Keratinocyte (primary cell): ENCODE measurements at regions not wholly inside any gene's neighbourhood (a gene's known extent, or its start where the extent isn't known, plus 50 kb on each side); places are given as distances from the start of the nearest gene placed in this dataset.

Source experiments
- DNase-seq: peaks from one replicate; pipeline ENCODE4 v3.0.0-alpha.2; 2011; ENCODE audit warnings: low read depth, missing footprints, low spot score
- FAIRE-seq: peaks from 2 replicates; lab custom pipeline; 2011; peaks lifted over from hg19 to GRCh38; lab: Jason Lieb, UNC
- H2AFZ ChIP-seq: 2 replicates; pipeline ENCODE4 v1.6.0; 2012; ENCODE audit warnings: low read length, control low read depth, inconsistent platforms; ENCODE audit not compliant: control insufficient read depth
- H3K27ac ChIP-seq: 2 replicates; pipeline ENCODE4 v1.5.1; 2011; ENCODE audit warnings: low read length; ENCODE audit not compliant: control insufficient read depth, insufficient read depth
- H3K27me3 ChIP-seq: 3 replicates; pipeline ENCODE4 v1.6.0; 2011; ENCODE audit warnings: low read length; ENCODE audit not compliant: control insufficient read depth, insufficient read depth; ENCODE audit errors: extremely low read depth
- H3K36me3 ChIP-seq, 2 experiments: 2 replicates in 1 of 2; 3 replicates in 1 of 2; pipeline ENCODE4 v1.5.1; 2011; ENCODE audit warnings: low read length in 2 of 2, mild to moderate bottlenecking in 1 of 2; ENCODE audit not compliant: control insufficient read depth in 2 of 2, insufficient read depth in 2 of 2; ENCODE audit errors: extremely low read depth in 1 of 2
- H3K4me1 ChIP-seq: 3 replicates; pipeline ENCODE4 v1.5.1; 2011; ENCODE audit warnings: low read length; ENCODE audit not compliant: control insufficient read depth, insufficient read depth; ENCODE audit errors: extremely low read depth
- H3K4me2 ChIP-seq: 3 replicates; pipeline ENCODE4 v1.6.0; 2011; ENCODE audit warnings: low read depth, low read length; ENCODE audit not compliant: control insufficient read depth, insufficient read depth; ENCODE audit errors: extremely low read depth
- H3K4me3 ChIP-seq, 3 experiments: fragments of 200-600 bp in 1 of 3; sonication (generic) in 1 of 3; 2 replicates in 2 of 3; 3 replicates in 1 of 3; pipeline ENCODE4 v1.5.1; 2011 to 2016; ENCODE audit warnings: low read length in 3 of 3, mild to moderate bottlenecking in 3 of 3, control low read depth in 2 of 3, inconsistent platforms in 1 of 3, low read depth in 1 of 3, mixed read lengths in 1 of 3, mixed run types in 1 of 3, moderate library complexity in 1 of 3; ENCODE audit not compliant: control insufficient read depth in 2 of 3, insufficient read depth in 2 of 3; ENCODE audit errors: extremely low read depth in 1 of 3
- H3K79me2 ChIP-seq: 2 replicates; pipeline ENCODE4 v1.6.0; 2012; ENCODE audit warnings: low read length; ENCODE audit not compliant: control insufficient read depth, insufficient read depth
- H3K9ac ChIP-seq: 3 replicates; pipeline ENCODE4 v1.6.0; 2011; ENCODE audit warnings: low read length; ENCODE audit not compliant: control insufficient read depth, insufficient read depth; ENCODE audit errors: extremely low read depth
- H3K9me1 ChIP-seq: 3 replicates; pipeline ENCODE4 v1.6.0; 2011; ENCODE audit warnings: low read length; ENCODE audit not compliant: control insufficient read depth, insufficient read depth; ENCODE audit errors: extremely low read depth
- H3K9me3 ChIP-seq: 2 replicates; pipeline ENCODE4 v1.5.1; 2012; ENCODE audit warnings: low read depth, low read length; ENCODE audit not compliant: control insufficient read depth
- H4K20me1 ChIP-seq: 3 replicates; pipeline ENCODE4 v1.6.0; 2011; ENCODE audit warnings: low read length; ENCODE audit not compliant: control insufficient read depth, insufficient read depth; ENCODE audit errors: extremely low read depth
- EZH2 ChIP-seq: IDR thresholded peaks from one replicate; pipeline ENCODE4 v1.6.1; 2012; ENCODE audit warnings: inconsistent platforms, mild to moderate bottlenecking, low read length, moderate library complexity
- dilution Hi-C: fragments of 300-500 bp; cut with MboI; formaldehyde crosslinking; loops from one replicate; pipeline ENCODE4 v1.7.0; 2020; ENCODE audit warnings: low sequenced_read_pairs; ENCODE audit not compliant: extremely low pct_ligation_motif_present
- TF ChIP-seq, protein P1 (sequence below), 3 experiments: IDR thresholded peaks in 1 of 3; conservative IDR thresholded peaks in 1 of 3; optimal IDR thresholded peaks in 1 of 3; 2 replicates in 2 of 3; 3 replicates in 1 of 3; pipeline versions ENCODE3 to v1.5.1; 2011; ENCODE audit warnings: low read length in 3 of 3, mild to moderate bottlenecking in 3 of 3, moderate library complexity in 2 of 3, control low read depth in 1 of 3, inconsistent platforms in 1 of 3; ENCODE audit not compliant: insufficient read depth in 2 of 3; ENCODE audit errors: extremely low read depth in 1 of 3

DNA sequence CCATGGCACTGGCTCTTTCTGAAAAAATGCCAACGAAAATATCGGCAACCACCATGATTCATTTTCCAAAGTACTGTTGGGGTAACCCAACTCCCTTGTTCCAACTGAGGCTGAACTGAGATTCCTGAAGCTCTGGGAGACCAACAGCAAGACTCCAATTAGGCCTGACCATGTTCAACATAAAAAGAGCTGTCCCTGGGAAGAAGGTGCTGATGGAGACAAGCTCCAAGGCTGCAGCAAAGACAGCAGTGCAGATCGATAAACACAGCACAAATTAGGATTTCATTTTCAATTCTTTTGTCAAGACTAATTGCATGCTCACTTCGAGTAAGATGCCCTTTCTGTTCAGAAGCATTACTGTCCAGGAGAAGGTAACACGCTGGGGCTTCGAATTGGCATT is 968.0 kb downstream of the UQCRFS1 start:
- Histone ChIP-seq H3K9me1 (no peaks in the 10 kb centered on the region), H3K27me3 (no peaks in the 10 kb centered on the region), H3K9me3 (peaks cover 3% of the 10 kb centered on the region), H3K4me2 (no peak overlapping the region), H3K4me3 (no peak overlapping the region), H3K4me1 (no peaks in the 10 kb centered on the region), H3K27ac (no peak overlapping the region), H4K20me1 (no peaks in the 10 kb centered on the region), H3K79me2 (no peaks in the 10 kb centered on the region), H3K9ac (no peak overlapping the region), H2AFZ (no peak overlapping the region), H3K36me3 (no peaks in the 10 kb centered on the region)
- no peak for DNase-seq
- TF ChIP-seq, protein P1, sequence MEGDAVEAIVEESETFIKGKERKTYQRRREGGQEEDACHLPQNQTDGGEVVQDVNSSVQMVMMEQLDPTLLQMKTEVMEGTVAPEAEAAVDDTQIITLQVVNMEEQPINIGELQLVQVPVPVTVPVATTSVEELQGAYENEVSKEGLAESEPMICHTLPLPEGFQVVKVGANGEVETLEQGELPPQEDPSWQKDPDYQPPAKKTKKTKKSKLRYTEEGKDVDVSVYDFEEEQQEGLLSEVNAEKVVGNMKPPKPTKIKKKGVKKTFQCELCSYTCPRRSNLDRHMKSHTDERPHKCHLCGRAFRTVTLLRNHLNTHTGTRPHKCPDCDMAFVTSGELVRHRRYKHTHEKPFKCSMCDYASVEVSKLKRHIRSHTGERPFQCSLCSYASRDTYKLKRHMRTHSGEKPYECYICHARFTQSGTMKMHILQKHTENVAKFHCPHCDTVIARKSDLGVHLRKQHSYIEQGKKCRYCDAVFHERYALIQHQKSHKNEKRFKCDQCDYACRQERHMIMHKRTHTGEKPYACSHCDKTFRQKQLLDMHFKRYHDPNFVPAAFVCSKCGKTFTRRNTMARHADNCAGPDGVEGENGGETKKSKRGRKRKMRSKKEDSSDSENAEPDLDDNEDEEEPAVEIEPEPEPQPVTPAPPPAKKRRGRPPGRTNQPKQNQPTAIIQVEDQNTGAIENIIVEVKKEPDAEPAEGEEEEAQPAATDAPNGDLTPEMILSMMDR (optimal IDR thresholded peaks at IDR 0.05 in 1 of 3, IDR thresholded peaks at IDR 0.05 in 1 of 3, conservative IDR thresholded peaks at IDR 0.05 in 1 of 3; ENCODE audit: extremely low read depth in 1 of 3, insufficient read depth in 2 of 3, low read length in 3 of 3), result no peak
- TF ChIP-seq EZH2, result no peak
- dilution Hi-C loops, result no loop called here
- FAIRE-seq, result no peak

GRCh38 chr19:28242317-28242927 is 970.5 kb downstream of the UQCRFS1 start:
- FAIRE-seq (no peak), DNase-seq (no peak)
- H3K4me2 ChIP-seq, result no peak overlapping the region
- TF ChIP-seq EZH2, result no peak
- TF ChIP-seq, protein P1 (optimal IDR thresholded peaks at IDR 0.05 in 1 of 3, IDR thresholded peaks at IDR 0.05 in 1 of 3, conservative IDR thresholded peaks at IDR 0.05 in 1 of 3; ENCODE audit: extremely low read depth in 1 of 3, insufficient read depth in 2 of 3, low read length in 3 of 3), result peak; percentile 8 to 26 (median 16)
- peaks cover 7% of the 10 kb centered on the region for H3K9me3 ChIP-seq
- H3K9me1 ChIP-seq, result no peaks in the 10 kb centered on the region
- H3K4me1 ChIP-seq, result no peaks in the 10 kb centered on the region
- H3K9ac ChIP-seq, result no peak overlapping the region
- no peak overlapping the region for H3K4me3 ChIP-seq
- dilution Hi-C loops, result no loop called here
- H3K36me3 ChIP-seq, result no peaks in the 10 kb centered on the region
- no peak overlapping the region for H3K27ac ChIP-seq
- no peaks in the 10 kb centered on the region for H3K79me2 ChIP-seq
- no peak overlapping the region for H2AFZ ChIP-seq
- no peaks in the 10 kb centered on the region for H4K20me1 ChIP-seq
- H3K27me3 ChIP-seq, result no peaks in the 10 kb centered on the region
